ENCODE measurements at regions not wholly inside any gene's neighbourhood (a gene's known extent, or its start where the extent isn't known, plus 50 kb on each side); places are given as distances from the start of the nearest gene placed in this dataset.

DNA sequence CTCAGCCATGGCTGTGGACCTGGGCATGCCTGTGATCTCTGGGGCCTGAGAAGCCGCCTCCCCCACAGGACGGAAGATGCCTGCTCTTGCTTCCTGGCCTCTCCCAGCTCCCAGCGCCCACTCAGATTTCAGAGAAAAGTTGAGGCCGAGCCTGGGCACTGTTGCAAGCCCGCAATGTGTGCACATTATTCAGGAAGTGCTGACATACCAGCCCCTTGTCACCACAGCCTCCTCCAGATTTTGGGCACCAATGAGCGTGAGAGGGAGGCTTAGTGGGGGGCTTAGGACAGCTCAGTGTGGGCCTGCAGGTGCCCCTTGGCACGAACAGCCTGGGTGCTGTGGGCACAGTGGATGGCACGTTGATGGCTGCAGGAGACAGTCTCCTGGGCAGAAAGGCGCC lies 1400.9 kb upstream of the ALCAM start:
- no peak overlapping the region for H3K4me2 ChIP-seq
- H4K20me1 ChIP-seq (ENCODE audit: insufficient read depth, poor library complexity, severe bottlenecking) = no peaks in the 10 kb centered on the region
- H3K36me3 ChIP-seq (replicated peaks; ENCODE audit: insufficient read depth, low read depth) = no peaks in the 10 kb centered on the region
- no peaks in the 10 kb centered on the region for H3K9me2 ChIP-seq (replicated peaks; ENCODE audit: insufficient read depth)
- no peak for DNase-seq (ENCODE audit: low spot score)
- TF ChIP-seq, protein P1, sequence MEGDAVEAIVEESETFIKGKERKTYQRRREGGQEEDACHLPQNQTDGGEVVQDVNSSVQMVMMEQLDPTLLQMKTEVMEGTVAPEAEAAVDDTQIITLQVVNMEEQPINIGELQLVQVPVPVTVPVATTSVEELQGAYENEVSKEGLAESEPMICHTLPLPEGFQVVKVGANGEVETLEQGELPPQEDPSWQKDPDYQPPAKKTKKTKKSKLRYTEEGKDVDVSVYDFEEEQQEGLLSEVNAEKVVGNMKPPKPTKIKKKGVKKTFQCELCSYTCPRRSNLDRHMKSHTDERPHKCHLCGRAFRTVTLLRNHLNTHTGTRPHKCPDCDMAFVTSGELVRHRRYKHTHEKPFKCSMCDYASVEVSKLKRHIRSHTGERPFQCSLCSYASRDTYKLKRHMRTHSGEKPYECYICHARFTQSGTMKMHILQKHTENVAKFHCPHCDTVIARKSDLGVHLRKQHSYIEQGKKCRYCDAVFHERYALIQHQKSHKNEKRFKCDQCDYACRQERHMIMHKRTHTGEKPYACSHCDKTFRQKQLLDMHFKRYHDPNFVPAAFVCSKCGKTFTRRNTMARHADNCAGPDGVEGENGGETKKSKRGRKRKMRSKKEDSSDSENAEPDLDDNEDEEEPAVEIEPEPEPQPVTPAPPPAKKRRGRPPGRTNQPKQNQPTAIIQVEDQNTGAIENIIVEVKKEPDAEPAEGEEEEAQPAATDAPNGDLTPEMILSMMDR (IDR thresholded peaks at IDR 0.05; ENCODE audit: poor library complexity) = no peak
- no peak for TF ChIP-seq EZH2 (IDR thresholded peaks at IDR 0.05; ENCODE audit: borderline replicate concordance)
- TF ChIP-seq EZH2phosphoT487 (IDR thresholded peaks at IDR 0.05; ENCODE audit: low read depth, severe bottlenecking, unreplicated experiment) = no peak
- H3K4me3 ChIP-seq = no peak overlapping the region
- no peaks in the 10 kb centered on the region for H3K9me3 ChIP-seq (ENCODE audit: low read depth)
- H2AFZ ChIP-seq = no peak overlapping the region
- H3K27ac ChIP-seq = no peak overlapping the region
- H3K27me3 ChIP-seq = no peaks in the 10 kb centered on the region
- H3K4me1 ChIP-seq (ENCODE audit: insufficient read depth) = peaks cover 4% of the 10 kb centered on the region
- 90% methylated on average over 9 of the region's 9 CpGs for WGBS (ENCODE audit: low lambda C conversion rate, missing lambda C conversion rate)
- no peaks in the 10 kb centered on the region for H3K79me2 ChIP-seq

DNA sequence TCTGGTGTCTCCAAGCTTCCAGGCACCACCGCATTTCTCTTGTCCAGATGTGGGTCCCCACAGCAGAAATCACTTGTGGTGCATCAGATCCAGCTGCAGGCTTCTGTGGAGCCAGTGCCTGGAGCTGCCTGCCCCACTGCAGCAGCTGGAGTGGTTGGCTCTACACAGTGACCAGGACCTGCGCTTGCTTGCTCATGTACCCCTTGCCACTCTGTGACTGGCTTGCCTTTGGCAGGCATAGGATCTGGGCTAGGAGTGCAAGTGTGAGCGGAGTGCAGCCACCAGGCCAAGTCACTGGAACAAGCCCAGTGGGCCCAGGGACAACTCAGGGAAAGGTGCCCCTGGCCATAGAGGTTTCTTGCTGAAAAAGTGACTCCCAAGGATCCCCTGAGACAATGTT lies 1400.0 kb upstream of the ALCAM start:
- Histone ChIP-seq H4K20me1 (ENCODE audit: insufficient read depth, poor library complexity, severe bottlenecking) (no peaks in the 10 kb centered on the region), H3K27ac (no peak overlapping the region), H3K4me3 (no peak overlapping the region), H3K4me2 (no peak overlapping the region), H3K27me3 (no peaks in the 10 kb centered on the region), H3K4me1 (ENCODE audit: insufficient read depth) (peaks cover 4% of the 10 kb centered on the region), H3K79me2 (no peaks in the 10 kb centered on the region), H3K9me3 (ENCODE audit: low read depth) (no peaks in the 10 kb centered on the region), H3K36me3 (replicated peaks; ENCODE audit: insufficient read depth, low read depth) (no peaks in the 10 kb centered on the region), H2AFZ (no peak overlapping the region), H3K9me2 (replicated peaks; ENCODE audit: insufficient read depth) (no peaks in the 10 kb centered on the region)
- DNase-seq (ENCODE audit: low spot score) = no peak
- 96% methylated on average over 3 of the region's 3 CpGs for WGBS (ENCODE audit: low lambda C conversion rate, missing lambda C conversion rate)
- TF ChIP-seq EZH2phosphoT487 (IDR thresholded peaks at IDR 0.05; ENCODE audit: low read depth, severe bottlenecking, unreplicated experiment) (no peak), EZH2 (IDR thresholded peaks at IDR 0.05; ENCODE audit: borderline replicate concordance) (no peak)
- TF ChIP-seq, protein P1 (IDR thresholded peaks at IDR 0.05; ENCODE audit: poor library complexity) = no peak

DNA sequence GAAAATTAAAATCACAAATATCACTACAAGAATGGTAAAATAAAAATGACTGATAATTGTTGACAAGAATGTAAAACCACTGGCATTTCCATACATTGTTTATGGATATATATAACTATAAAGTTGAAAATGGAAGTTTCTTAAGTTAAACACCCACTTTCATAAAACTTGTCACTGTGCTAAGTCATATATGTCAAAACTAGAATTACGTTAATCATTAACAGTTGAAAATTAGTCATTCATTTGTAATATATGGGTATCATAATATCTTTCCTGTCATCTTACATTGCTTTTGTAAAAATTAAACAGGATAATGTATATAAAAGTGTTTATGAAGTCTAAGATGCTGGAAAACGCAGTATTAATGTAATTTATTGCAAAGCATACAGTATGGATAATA lies 1398.6 kb upstream of the ALCAM start:
- H3K9me3 ChIP-seq (ENCODE audit: low read depth) = no peaks in the 10 kb centered on the region
- 88% methylated on average over 2 of the region's 2 CpGs for WGBS (ENCODE audit: low lambda C conversion rate, missing lambda C conversion rate)
- DNase-seq (ENCODE audit: low spot score) = no peak
- H3K9me2 ChIP-seq (replicated peaks; ENCODE audit: insufficient read depth) = no peaks in the 10 kb centered on the region
- no peak overlapping the region for H3K27ac ChIP-seq
- no peak overlapping the region for H3K4me3 ChIP-seq
- no peaks in the 10 kb centered on the region for H3K27me3 ChIP-seq
- H3K4me2 ChIP-seq = no peak overlapping the region
- no peaks in the 10 kb centered on the region for H3K79me2 ChIP-seq
- no peaks in the 10 kb centered on the region for H4K20me1 ChIP-seq (ENCODE audit: insufficient read depth, poor library complexity, severe bottlenecking)
- no peak overlapping the region for H2AFZ ChIP-seq
- H3K4me1 ChIP-seq (ENCODE audit: insufficient read depth) = peaks cover 4% of the 10 kb centered on the region
- TF ChIP-seq EZH2phosphoT487 (IDR thresholded peaks at IDR 0.05; ENCODE audit: low read depth, severe bottlenecking, unreplicated experiment) (no peak), EZH2 (IDR thresholded peaks at IDR 0.05; ENCODE audit: borderline replicate concordance) (no peak)
- TF ChIP-seq, protein P1 (IDR thresholded peaks at IDR 0.05; ENCODE audit: poor library complexity) = no peak
- H3K36me3 ChIP-seq (replicated peaks; ENCODE audit: insufficient read depth, low read depth) = no peaks in the 10 kb centered on the region

DNA sequence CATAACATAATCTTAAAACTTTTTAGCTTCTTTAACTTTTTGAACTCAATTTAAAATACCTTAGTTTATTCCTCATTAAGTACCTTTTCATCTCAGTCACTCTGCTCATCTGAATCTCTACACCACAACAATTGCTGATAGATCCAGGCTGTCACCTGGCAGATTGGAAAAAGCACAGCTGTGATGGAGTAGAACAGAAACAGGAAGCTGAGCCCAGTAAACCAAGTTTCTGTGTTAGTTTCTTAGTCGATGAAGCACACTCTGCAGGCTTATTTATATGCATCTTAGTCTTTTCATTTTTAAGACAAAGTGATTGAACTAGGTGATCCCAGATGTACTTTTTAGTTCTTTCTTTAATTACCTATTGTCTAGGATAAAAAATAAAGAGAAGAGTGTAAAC lies 1398.0 kb upstream of the ALCAM start:
- Histone ChIP-seq H3K9me3 (ENCODE audit: low read depth) (no peaks in the 10 kb centered on the region), H3K36me3 (replicated peaks; ENCODE audit: insufficient read depth, low read depth) (no peaks in the 10 kb centered on the region), H2AFZ (no peak overlapping the region), H3K27me3 (no peaks in the 10 kb centered on the region), H3K9me2 (replicated peaks; ENCODE audit: insufficient read depth) (no peaks in the 10 kb centered on the region), H4K20me1 (ENCODE audit: insufficient read depth, poor library complexity, severe bottlenecking) (no peaks in the 10 kb centered on the region), H3K4me1 (ENCODE audit: insufficient read depth) (peaks cover 2% of the 10 kb centered on the region), H3K27ac (no peak overlapping the region), H3K4me2 (no peak overlapping the region), H3K79me2 (no peaks in the 10 kb centered on the region), H3K4me3 (no peak overlapping the region)
- WGBS (ENCODE audit: low lambda C conversion rate, missing lambda C conversion rate) = 55% methylated on average over 1 of the region's 1 CpG
- DNase-seq (ENCODE audit: low spot score) = no peak
- no peak for TF ChIP-seq EZH2phosphoT487 (IDR thresholded peaks at IDR 0.05; ENCODE audit: low read depth, severe bottlenecking, unreplicated experiment)
- TF ChIP-seq, protein P1 (IDR thresholded peaks at IDR 0.05; ENCODE audit: poor library complexity) = no peak
- TF ChIP-seq EZH2 (IDR thresholded peaks at IDR 0.05; ENCODE audit: borderline replicate concordance) = no peak
